K562 (cell line): ENCODE measurements at regions not wholly inside any gene's neighbourhood (a gene's known extent, or its start where the extent isn't known, plus 50 kb on each side); places are given as distances from the start of the nearest gene placed in this dataset.

Source experiments
- ATAC-seq: fragments of 200-7000 bp; cut with Tn5 transposase; 3 replicates; pipeline ENCODE4 v1.9.1; 2020; ENCODE audit warnings: moderate library complexity
- BruUV-seq: library from RNA; stranded (reverse); fragments of 400-500 nt; replicated peaks from 2 replicates; lab custom pipeline; 2021; lab: Mats Ljungman, UMichigan
- CTCF ChIA-PET: fragments of 300-600 bp; formaldehyde crosslinking; extraction: SDS; loops from one replicate; lab custom pipeline; 2021; ENCODE audit warnings: low intra/inter-chr PET ratio; lab: Yijun Ruan, JAX
- POLR2A ChIA-PET: fragments of 300-600, 350-650 bp; sonication (Branson Sonifier 250); formaldehyde crosslinking; extraction: SDS; loops from one replicate; lab custom pipeline; 2021; ENCODE audit warnings: antibody characterized with exemption, inconsistent platforms; lab: Yijun Ruan, JAX
- DNase-seq, 4 experiments: peaks; one replicate each; pipeline versions ENCODE4 v3.0.0 to v3.0.0-alpha.2; 2011 to 2018; ENCODE audit warnings: low spot score in 3 of 4, mixed read lengths in 3 of 4; ENCODE audit errors: extremely low read depth in 1 of 4
- FAIRE-seq: peaks from 2 replicates; lab custom pipeline; 2011; peaks lifted over from hg19 to GRCh38; lab: Jason Lieb, UNC
- H2AFZ ChIP-seq: 2 replicates; pipeline ENCODE4 v1.6.0; 2011; ENCODE audit warnings: low read depth, low read length, control low read depth, inconsistent platforms
- H3K27ac ChIP-seq: fragments of 200-600 bp; 3 replicates; pipeline ENCODE4 v1.8.0; 2011; ENCODE audit warnings: low read depth, mild to moderate bottlenecking, control low read depth, inconsistent platforms, low read length, moderate library complexity, mixed read lengths; ENCODE audit errors: extremely low read depth
- H3K27me3 ChIP-seq, 2 experiments: fragments of 300-600 bp in 1 of 2; 2 replicates in 1 of 2; 3 replicates in 1 of 2; pipeline versions ENCODE4 v1.6.0 to v1.8.0; 2011; ENCODE audit warnings: inconsistent platforms in 2 of 2, low read length in 2 of 2, mild to moderate bottlenecking in 1 of 2, mixed read lengths in 1 of 2, moderate library complexity in 1 of 2; ENCODE audit not compliant: control insufficient read depth in 2 of 2, insufficient read depth in 2 of 2
- H3K36me3 ChIP-seq: fragments of 300-600 bp; 3 replicates; pipeline ENCODE4 v1.8.0; 2011; ENCODE audit warnings: mild to moderate bottlenecking, low read length, inconsistent platforms; ENCODE audit not compliant: control insufficient read depth, insufficient read depth
- H3K4me1 ChIP-seq, 2 experiments: fragments of 200-600 bp in 1 of 2; replicated peaks in 1 of 2; 2 replicates in 1 of 2; 3 replicates in 1 of 2; pipeline versions ENCODE4 v1.5.1 to v1.8.0; 2011; ENCODE audit warnings: inconsistent platforms in 2 of 2, low read length in 2 of 2, mild to moderate bottlenecking in 1 of 2, mixed read lengths in 1 of 2, moderate library complexity in 1 of 2; ENCODE audit not compliant: control insufficient read depth in 2 of 2, insufficient read depth in 2 of 2
- H3K4me2 ChIP-seq: 2 replicates; pipeline ENCODE4 v1.6.1; 2011; ENCODE audit warnings: low read length, control low read depth, inconsistent platforms, mixed read lengths; ENCODE audit not compliant: insufficient read depth
- H3K4me3 ChIP-seq: fragments of 200-600 bp; sonication (generic), shearing (Covaris generic); 2 replicates; pipeline ENCODE4 v1.5.1; 2016; ENCODE audit warnings: control low read depth, inconsistent platforms
- H3K79me2 ChIP-seq: fragments of 200-600 bp; 3 replicates; pipeline ENCODE4 v1.8.0; 2011; ENCODE audit warnings: low read length, inconsistent platforms; ENCODE audit not compliant: control insufficient read depth, insufficient read depth
- H3K9ac ChIP-seq, 2 experiments: 2 replicates each; pipeline versions ENCODE4 v1.6.0 to v1.6.1; 2011; ENCODE audit warnings: low read depth in 2 of 2, low read length in 2 of 2, control low read depth in 1 of 2, inconsistent platforms in 1 of 2, mild to moderate bottlenecking in 1 of 2, mixed read lengths in 1 of 2; ENCODE audit not compliant: insufficient read depth in 1 of 2
- H3K9me1 ChIP-seq: one replicate; pipeline ENCODE4 v1.6.0; 2011; ENCODE audit warnings: inconsistent platforms, mild to moderate bottlenecking, low read length, moderate library complexity; ENCODE audit not compliant: control insufficient read depth, insufficient read depth
- H3K9me3 ChIP-seq: replicated peaks from 2 replicates; pipeline ENCODE4 v1.5.1; 2011; ENCODE audit warnings: low read depth, low read length, inconsistent platforms; ENCODE audit not compliant: control insufficient read depth, insufficient read depth
- H4K20me1 ChIP-seq: replicated peaks from 2 replicates; pipeline ENCODE4 v1.6.1; 2011; ENCODE audit warnings: low read length, inconsistent platforms, mixed read lengths; ENCODE audit not compliant: control insufficient read depth, insufficient read depth
- ATF7 ChIP-seq: fragments of 450-650 bp; IDR thresholded peaks from 2 replicates; pipeline ENCODE4 v1.7.1; 2014; ENCODE audit warnings: mild to moderate bottlenecking, moderate library complexity
- ELF1 ChIP-seq: fragments of 200-800 bp; sonication (Bioruptor generic); IDR thresholded peaks from 2 replicates; pipeline ENCODE4 v1.6.1; 2016; ENCODE audit warnings: missing genetic modification characterization, missing compliant biosample characterization
- HDGF ChIP-seq: fragments of 450-650 bp; IDR thresholded peaks from 2 replicates; pipeline ENCODE4 v1.6.1; 2016
- HMG20A ChIP-seq: fragments of 450-650 bp; formaldehyde crosslinking; conservative IDR thresholded peaks from 2 replicates; pipeline ENCODE4 v1.4.0; 2020; ENCODE audit warnings: mild to moderate bottlenecking, mixed read lengths
- IRF2 ChIP-seq: sonication (generic); formaldehyde crosslinking; IDR thresholded peaks from 2 replicates; pipeline ENCODE4 v1.8.1; 2022; ENCODE audit warnings: mild to moderate bottlenecking, missing genetic modification reagents
- KDM4B ChIP-seq, 2 experiments: fragments of 450-650 bp in 1 of 2; sonication (generic) in 1 of 2; IDR thresholded peaks; 2 replicates each; pipeline ENCODE4 v1.6.1; 2016 to 2017; ENCODE audit warnings: borderline replicate concordance in 2 of 2, antibody characterized with exemption in 1 of 2, low read depth in 1 of 2, mild to moderate bottlenecking in 1 of 2
- KLF1 ChIP-seq: fragments of 450-650 bp; IDR thresholded peaks from 2 replicates; pipeline ENCODE4 v1.6.1; 2016; ENCODE audit warnings: missing genetic modification characterization, missing compliant biosample characterization
- L3MBTL2 ChIP-seq: fragments of 450-650 bp; IDR thresholded peaks from 2 replicates; pipeline ENCODE4 v1.6.1; 2016; ENCODE audit warnings: mild to moderate bottlenecking, moderate library complexity
- MBD2 ChIP-seq: sonication (generic); IDR thresholded peaks from 2 replicates; pipeline ENCODE4 v1.6.1; 2016; ENCODE audit warnings: low read depth, borderline replicate concordance
- NBN ChIP-seq: fragments of 450-650 bp; IDR thresholded peaks from 2 replicates; pipeline ENCODE4 v1.6.1; 2016; ENCODE audit warnings: low read depth, mild to moderate bottlenecking
- NELFE ChIP-seq: IDR thresholded peaks from 2 replicates; pipeline ENCODE4 v1.6.1; 2011; ENCODE audit warnings: mild to moderate bottlenecking; ENCODE audit not compliant: insufficient read depth, insufficient read length
- NUFIP1 ChIP-seq: fragments of 450-650 bp; IDR thresholded peaks from 2 replicates; pipeline ENCODE4 v1.6.1; 2018; ENCODE audit not compliant: partially characterized antibody
- SAFB ChIP-seq: fragments of 200-400 bp; formaldehyde crosslinking; IDR thresholded peaks from 2 replicates; pipeline ENCODE4 v1.6.1; 2017; ENCODE audit warnings: low read depth, low read length, borderline replicate concordance
- TGIF2 ChIP-seq: sonication (generic); formaldehyde crosslinking; IDR thresholded peaks from 2 replicates; pipeline ENCODE4 v1.8.1; 2022; ENCODE audit warnings: mild to moderate bottlenecking, missing genetic modification reagents, moderate library complexity
- TRIM24 ChIP-seq, 2 experiments: fragments of 450-650 bp; IDR thresholded peaks; 2 replicates each; pipeline ENCODE4 v1.6.1; 2016
- ZBTB8A ChIP-seq: fragments of 450-650 bp; IDR thresholded peaks from 2 replicates; pipeline ENCODE4 v1.6.1; 2018; ENCODE audit warnings: mild to moderate bottlenecking, moderate library complexity; ENCODE audit not compliant: partially characterized antibody
- ZNF431 ChIP-seq: sonication (generic); formaldehyde crosslinking; IDR thresholded peaks from 2 replicates; pipeline ENCODE4 v1.8.0; 2022; ENCODE audit warnings: mild to moderate bottlenecking, missing genetic modification reagents
- ZNF695 ChIP-seq: fragments of 450-650 bp; formaldehyde crosslinking; IDR thresholded peaks from 2 replicates; pipeline ENCODE4 v1.4.0; 2020; ENCODE audit warnings: mild to moderate bottlenecking, moderate library complexity
- WGBS: fragments of 100-300 bp; shearing (Covaris generic); methylation state at CpG from one replicate; pipeline ENCODE4 v1.1.6; 2016; ENCODE audit warnings: low coverage, mixed read lengths; ENCODE audit not compliant: insufficient coverage; ENCODE audit errors: missing lambda C conversion rate; 5-methylcytosine and 5-hydroxymethylcytosine counted together
- in situ Hi-C: fragments of 300-500 bp; cut with MboI; formaldehyde crosslinking; loops from 4 replicates; pipeline ENCODE4 v1.15.0; 2018; ENCODE audit warnings: inconsistent platforms, mixed read lengths
- intact Hi-C: fragments of 100-400 bp; cut with micrococcal nuclease; formaldehyde crosslinking; loops from 2 replicates; pipeline ENCODE4 v1.14.2; 2022
- TF ChIP-seq, protein P1 (sequence below): fragments of 450-650 bp; IDR thresholded peaks from 2 replicates; pipeline ENCODE4 v1.7.0; 2016; ENCODE audit warnings: borderline replicate concordance

DNA sequence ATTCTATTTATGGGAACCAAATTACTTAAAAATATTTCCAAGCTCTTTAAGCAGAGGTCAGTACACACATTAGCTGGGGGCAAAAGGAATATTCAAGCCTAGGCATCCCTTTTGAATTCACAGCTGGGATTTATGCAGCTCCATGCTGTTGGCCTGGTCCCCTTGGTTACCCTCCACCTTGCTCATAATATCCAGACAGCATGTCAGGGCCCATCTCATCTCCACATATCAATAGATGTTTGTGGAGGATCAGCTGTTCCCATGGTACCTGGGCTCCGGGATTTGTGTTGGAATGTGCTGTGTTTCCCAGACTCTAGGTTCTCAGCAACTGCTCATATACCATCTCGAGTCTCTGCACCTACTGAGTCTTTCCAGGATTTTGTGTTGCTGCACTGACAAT, 534.8 kb downstream of the BMP2 start:
- CTCF ChIA-PET, result no interaction called here
- no peak overlapping the region for H3K4me3 ChIP-seq
- H3K79me2 ChIP-seq, result no peaks in the 10 kb centered on the region
- intact Hi-C loops (no loop called here), in situ Hi-C loops (no loop called here)
- H2AFZ ChIP-seq, result no peak overlapping the region
- DNase-seq (no peak), FAIRE-seq (no peak), ATAC-seq (no peak)
- no peaks in the 10 kb centered on the region for H3K9me3 ChIP-seq
- H3K9me1 ChIP-seq, result no peaks in the 10 kb centered on the region
- no peaks in the 10 kb centered on the region for H4K20me1 ChIP-seq
- no peaks in the 10 kb centered on the region for H3K4me1 ChIP-seq
- no TSS peak for BruUV-seq
- POLR2A ChIA-PET, result interaction anchor here (0.6 kb wide), 1 partner anchor 1797 kb away, joined by 4 read pairs; no protein-coding TSS in a partner anchor
- WGBS, result 0% methylated on average over 1 of the region's 2 CpGs
- no peaks in the 10 kb centered on the region for H3K36me3 ChIP-seq
- no peak overlapping the region for H3K9ac ChIP-seq
- no peaks in the 10 kb centered on the region for H3K27me3 ChIP-seq
- no peak overlapping the region for H3K27ac ChIP-seq
- TF ChIP-seq IRF2 (CRISPR knock-in tag), result no peak
- no peak for TF ChIP-seq NELFE
- TF ChIP-seq ZNF695 (CRISPR knock-in tag), result no peak
- no peak for TF ChIP-seq MBD2
- TF ChIP-seq ELF1, result no peak
- no peak for TF ChIP-seq TRIM24 (IDR thresholded peaks at IDR 0.05)
- no peak for TF ChIP-seq SAFB
- TF ChIP-seq, protein P1, sequence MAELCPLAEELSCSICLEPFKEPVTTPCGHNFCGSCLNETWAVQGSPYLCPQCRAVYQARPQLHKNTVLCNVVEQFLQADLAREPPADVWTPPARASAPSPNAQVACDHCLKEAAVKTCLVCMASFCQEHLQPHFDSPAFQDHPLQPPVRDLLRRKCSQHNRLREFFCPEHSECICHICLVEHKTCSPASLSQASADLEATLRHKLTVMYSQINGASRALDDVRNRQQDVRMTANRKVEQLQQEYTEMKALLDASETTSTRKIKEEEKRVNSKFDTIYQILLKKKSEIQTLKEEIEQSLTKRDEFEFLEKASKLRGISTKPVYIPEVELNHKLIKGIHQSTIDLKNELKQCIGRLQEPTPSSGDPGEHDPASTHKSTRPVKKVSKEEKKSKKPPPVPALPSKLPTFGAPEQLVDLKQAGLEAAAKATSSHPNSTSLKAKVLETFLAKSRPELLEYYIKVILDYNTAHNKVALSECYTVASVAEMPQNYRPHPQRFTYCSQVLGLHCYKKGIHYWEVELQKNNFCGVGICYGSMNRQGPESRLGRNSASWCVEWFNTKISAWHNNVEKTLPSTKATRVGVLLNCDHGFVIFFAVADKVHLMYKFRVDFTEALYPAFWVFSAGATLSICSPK, result no peak
- no peak for TF ChIP-seq KLF1 (tag)
- no peak for TF ChIP-seq NUFIP1
- TF ChIP-seq NBN, result no peak
- no peak for TF ChIP-seq L3MBTL2
- TF ChIP-seq ZBTB8A, result no peak
- no peak for TF ChIP-seq TGIF2 (CRISPR knock-in tag)
- no peak for TF ChIP-seq HMG20A (CRISPR knock-in tag)
- no peak for TF ChIP-seq ZNF431 (CRISPR knock-in tag)
- no peak for TF ChIP-seq ATF7
- no peak for TF ChIP-seq HDGF
- TF ChIP-seq KDM4B (IDR thresholded peaks at IDR 0.05; ENCODE audit: borderline replicate concordance in 2 of 2, low read depth in 1 of 2), result no peak
- no peak overlapping the region for H3K4me2 ChIP-seq
